ENCODE measurements at regions not wholly inside any gene's neighbourhood (a gene's known extent, or its start where the extent isn't known, plus 50 kb on each side); places are given as distances from the start of the nearest gene placed in this dataset.
"Not testable (repeated sequence)": the region's sequence is repeated elsewhere in the genome, so short reads cannot be mapped to it uniquely, and the experiment has no call there.

GRCh38 chr1:212167098-212167497 lies 118.1 kb upstream of the PPP2R5A start:
- intact Hi-C loops (cut with DNase I), result loop anchor here in 2 of 10 donors (5.0 to 10.0 kb wide), 3 partner anchors 78 to 118 kb away; partner anchors contain the start of gene PPP2R5A (in 1 of the 2)
- Histone ChIP-seq H3K27me3 (no peaks in the 10 kb centered on the region), H3K36me3 (no peaks in the 10 kb centered on the region), H3K4me1 (peaks cover 4 to 43% (median 28%) of the 10 kb centered on the region in 9 donors), H3K4me3 (peak overlapping the region in 2 of 10 donors; percentile 9 to 14), H3K27ac (peak overlapping the region in 8 of 10 donors; percentile 15 to 66 (median 52)), H3K9me3 (no peaks in the 10 kb centered on the region)
- no peak for TF ChIP-seq CTCF (IDR thresholded peaks at IDR 0.05)
- WGBS, 2 donors, result 11 to 21% methylated on average over 7 of the region's 7 CpGs
- DNase-seq, result peak; percentile 56 to 57
- ATAC-seq, result peak; percentile 79 to 94 (median 85)

GRCh38 chr1:212173567-212173966 lies 111.6 kb upstream of the PPP2R5A start:
- Histone ChIP-seq H3K4me1 (peaks cover 0 to 13% (median 3%) of the 10 kb centered on the region in 9 donors), H3K9me3 (no peaks in the 10 kb centered on the region), H3K36me3 (no peaks in the 10 kb centered on the region), H3K27ac (no peak overlapping the region), H3K27me3 (no peaks in the 10 kb centered on the region), H3K4me3 (no peak overlapping the region)
- ATAC-seq, result no peak
- no peak for DNase-seq
- WGBS, 2 donors, result 98 to 100% methylated on average over 3 of the region's 3 CpGs
- intact Hi-C loops (cut with DNase I), result no loop called here
- TF ChIP-seq CTCF (IDR thresholded peaks at IDR 0.05), result no peak

GRCh38 chr1:212174295-212174694 lies 110.9 kb upstream of the PPP2R5A start:
- H3K9me3 ChIP-seq; intact Hi-C loops (cut with DNase I); DNase-seq; ATAC-seq; H3K36me3 ChIP-seq; H3K27me3 ChIP-seq; H3K27ac ChIP-seq; H3K4me3 ChIP-seq: not testable (repeated sequence)
- 97 to 98% methylated on average over 9 of the region's 9 CpGs for WGBS, 2 donors
- H3K4me1 ChIP-seq, result peaks cover 0 to 20% (median 3%) of the 10 kb centered on the region in 9 donors

DNA sequence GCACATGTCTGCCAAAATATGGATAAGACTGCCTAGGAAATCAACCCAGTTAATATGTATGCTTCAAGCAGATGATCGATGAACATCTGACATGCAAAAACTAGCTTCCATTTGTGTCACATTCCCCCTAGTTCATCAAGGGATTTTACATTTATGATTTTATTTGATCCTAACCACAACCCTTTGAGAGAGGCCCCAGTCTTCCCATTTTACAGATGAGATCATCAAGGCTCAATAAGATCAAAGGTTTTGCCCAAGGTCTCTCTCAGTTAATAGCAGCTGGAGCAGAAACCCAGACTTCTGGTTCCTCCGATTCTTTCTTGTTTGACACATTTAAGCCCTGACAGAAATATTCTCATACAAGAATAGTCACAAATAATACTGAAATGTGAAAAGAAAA lies 107.7 kb upstream of the PPP2R5A start:
- peaks cover 0 to 16% (median 3%) of the 10 kb centered on the region in 9 donors for H3K4me1 ChIP-seq
- no peak for TF ChIP-seq CTCF (IDR thresholded peaks at IDR 0.05)
- intact Hi-C loops (cut with DNase I), result no loop called here
- no peak overlapping the region for H3K27ac ChIP-seq
- H3K36me3 ChIP-seq, result no peaks in the 10 kb centered on the region
- H3K4me3 ChIP-seq, result no peak overlapping the region
- WGBS, 2 donors, result 98 to 100% methylated on average over 2 of the region's 2 CpGs
- H3K9me3 ChIP-seq, result no peaks in the 10 kb centered on the region
- DNase-seq (no peak), ATAC-seq (no peak)
- no peaks in the 10 kb centered on the region for H3K27me3 ChIP-seq

GRCh38 chr1:212178851-212179250 lies 106.4 kb upstream of the PPP2R5A start:
- no peaks in the 10 kb centered on the region for H3K9me3 ChIP-seq
- intact Hi-C loops (cut with DNase I), result no loop called here
- 50 to 63% methylated on average over 2 of the region's 2 CpGs for WGBS, 2 donors
- no peak overlapping the region for H3K4me3 ChIP-seq
- peaks cover 0 to 16% (median 3%) of the 10 kb centered on the region in 9 donors for H3K4me1 ChIP-seq
- ATAC-seq (peak in 2 of 8 donors; percentile 46 to 56), DNase-seq (no peak)
- H3K27ac ChIP-seq, result peak overlapping the region in 1 of 10 donors; percentile 8
- H3K36me3 ChIP-seq, result no peaks in the 10 kb centered on the region
- H3K27me3 ChIP-seq, result no peaks in the 10 kb centered on the region
- no peak for TF ChIP-seq CTCF (IDR thresholded peaks at IDR 0.05)
